NCI-H82 treated with DMSO at 0.1 percent for 48 hours (cell line): ENCODE measurements at regions not wholly inside any gene's neighbourhood (a gene's known extent, or its start where the extent isn't known, plus 50 kb on each side); places are given as distances from the start of the nearest gene placed in this dataset.
A peak's percentile ranks its signal among the peaks of the same experiment; 100 is the strongest.

Experiments
- DNase-seq: peaks from one replicate; lab custom pipeline; 2025; ENCODE audit not compliant: unreplicated experiment; lab: John Stamatoyannopoulos, UW

DNA sequence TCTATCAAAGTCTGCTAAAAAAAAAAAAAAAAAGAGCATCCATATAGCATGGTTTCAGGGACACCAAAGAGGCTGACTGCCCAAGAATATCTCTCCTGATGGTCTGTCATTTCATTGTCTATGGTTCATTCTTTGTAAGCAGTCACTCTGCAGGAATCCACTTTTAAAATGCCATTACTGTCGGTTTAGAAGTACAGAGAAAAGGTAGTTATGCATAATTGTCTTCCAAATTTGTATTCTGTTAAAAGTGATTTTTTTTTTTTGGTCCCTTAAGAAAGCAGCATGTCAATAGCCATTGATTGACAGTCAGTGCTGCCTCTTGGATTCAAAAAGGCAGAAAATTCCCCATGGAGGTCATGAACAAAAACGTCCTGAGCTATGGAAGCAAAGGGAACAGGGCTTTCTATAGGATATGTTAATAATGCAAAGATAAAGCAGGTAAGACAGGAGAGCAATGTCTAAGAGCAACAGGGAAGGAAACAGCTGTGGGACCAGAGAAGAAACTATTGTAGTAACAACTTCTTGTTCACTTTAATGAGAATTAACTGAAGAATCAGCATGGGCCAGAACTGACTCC lies 245.8 kb downstream of the TMX3 start:
- no peak for DNase-seq

DNA sequence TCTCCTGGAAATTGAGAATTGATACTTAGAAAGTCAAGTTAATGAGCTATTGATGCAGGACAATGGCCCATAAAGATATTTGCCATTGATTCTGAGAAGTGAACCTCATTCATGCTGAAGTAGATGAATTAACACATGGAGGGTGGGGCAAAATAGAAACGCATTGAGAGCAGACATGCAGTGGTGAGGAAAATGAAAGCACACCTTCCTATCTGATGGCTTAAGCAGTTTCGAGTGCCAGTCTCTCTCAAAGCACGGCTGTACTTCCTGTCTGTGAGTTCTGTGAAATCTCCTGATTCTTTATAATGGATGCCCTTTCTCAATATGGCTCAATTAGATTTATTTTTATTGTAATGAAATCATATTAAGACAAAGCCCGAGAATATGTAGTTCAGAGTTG lies 247.0 kb downstream of the TMX3 start:
- DNase-seq: no peak

DNA sequence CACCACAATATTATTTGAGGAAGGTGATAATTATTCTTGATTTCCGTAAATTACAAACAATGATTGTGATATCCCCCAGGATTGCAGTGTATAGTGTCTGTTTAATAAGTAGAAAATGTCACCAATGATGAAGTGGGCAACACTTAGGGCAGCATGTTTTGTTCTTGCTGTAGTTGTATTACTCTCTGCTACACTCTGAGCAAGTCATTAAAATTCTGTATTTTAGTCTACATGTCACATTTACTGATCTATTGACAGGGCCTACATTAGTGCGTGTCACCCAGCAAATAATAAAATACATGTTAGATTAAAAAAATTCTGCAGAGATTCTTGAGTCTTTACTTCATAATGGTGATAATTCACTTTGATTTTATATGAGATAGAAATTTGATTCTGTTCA lies 247.6 kb downstream of the TMX3 start:
- no peak for DNase-seq

- no peak for DNase-seq
Measured at GRCh38 chr18:68466672-68467071, 248.2 kb downstream of the TMX3 start.

DNA sequence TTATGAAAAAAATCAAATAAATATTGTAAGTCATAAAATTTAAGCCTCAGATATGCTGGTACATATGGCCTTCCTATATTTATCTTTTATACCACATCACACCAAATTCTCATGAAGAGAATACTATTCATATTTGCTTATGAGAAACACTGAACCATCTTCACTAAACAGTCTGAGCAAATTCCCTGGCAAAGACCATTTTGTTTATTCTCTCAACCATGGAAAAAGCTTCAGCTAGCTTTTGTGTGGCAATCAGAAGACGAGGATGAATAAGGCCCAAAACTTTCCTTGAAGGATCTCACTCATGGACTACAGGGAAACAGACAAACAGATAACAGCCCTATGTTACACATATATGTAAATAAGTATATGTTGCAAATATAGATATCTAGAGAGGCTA lies 252.1 kb downstream of the TMX3 start:
- DNase-seq: no peak

DNA sequence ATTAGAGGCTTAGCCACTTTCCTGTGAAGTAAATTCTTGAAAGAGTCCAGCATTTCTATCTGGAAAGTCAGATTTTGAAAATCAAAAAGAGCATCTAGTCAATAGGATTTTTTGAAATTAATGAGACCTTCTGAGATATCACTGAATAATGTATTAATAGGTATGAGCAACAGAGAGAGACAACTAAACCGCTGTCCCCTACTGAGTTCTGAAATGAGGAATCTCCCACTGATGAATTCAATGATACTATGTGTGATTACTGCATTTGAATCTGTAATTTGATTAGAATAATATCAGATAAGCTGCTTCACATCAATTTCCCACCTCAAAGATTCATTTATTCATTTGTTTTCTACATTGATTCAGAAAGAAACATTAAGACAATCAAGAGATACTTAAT lies 252.8 kb downstream of the TMX3 start:
- no peak for DNase-seq

GRCh38 chr18:68461481-68462018 lies 253.4 kb downstream of the TMX3 start:
- no peak for DNase-seq

- DNase-seq: no peak
Measured at GRCh38 chr18:68459968-68460367, 254.9 kb downstream of the TMX3 start.

- no peak for DNase-seq
Measured at GRCh38 chr18:68456985-68457384, 257.9 kb downstream of the TMX3 start.

DNA sequence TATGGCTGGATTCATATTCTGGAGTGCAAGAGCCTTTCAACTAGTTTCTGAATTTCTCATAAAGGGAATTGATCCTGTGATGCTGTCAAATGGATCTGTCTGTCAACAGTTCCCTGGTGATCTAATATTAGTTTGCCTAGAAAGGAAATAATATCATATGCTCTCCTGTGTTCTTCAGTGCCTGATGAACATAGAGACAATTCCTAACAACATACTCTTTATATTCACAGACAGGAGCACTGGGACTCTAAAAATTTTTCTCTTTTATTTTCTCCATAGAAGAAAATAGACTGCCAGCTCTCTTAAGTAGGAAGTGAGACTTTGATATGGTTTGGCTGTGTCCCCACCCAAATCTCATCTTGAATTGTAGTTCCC lies 259.7 kb downstream of the TMX3 start:
- DNase-seq: no peak

- no peak for DNase-seq
Measured at GRCh38 chr18:68454511-68455228, 260.2 kb downstream of the TMX3 start.

- DNase-seq: no peak
Measured at GRCh38 chr18:68449292-68449691, 265.6 kb downstream of the TMX3 start.

- no peak for DNase-seq
Measured at GRCh38 chr18:68448736-68449135, 266.2 kb downstream of the TMX3 start.

DNA sequence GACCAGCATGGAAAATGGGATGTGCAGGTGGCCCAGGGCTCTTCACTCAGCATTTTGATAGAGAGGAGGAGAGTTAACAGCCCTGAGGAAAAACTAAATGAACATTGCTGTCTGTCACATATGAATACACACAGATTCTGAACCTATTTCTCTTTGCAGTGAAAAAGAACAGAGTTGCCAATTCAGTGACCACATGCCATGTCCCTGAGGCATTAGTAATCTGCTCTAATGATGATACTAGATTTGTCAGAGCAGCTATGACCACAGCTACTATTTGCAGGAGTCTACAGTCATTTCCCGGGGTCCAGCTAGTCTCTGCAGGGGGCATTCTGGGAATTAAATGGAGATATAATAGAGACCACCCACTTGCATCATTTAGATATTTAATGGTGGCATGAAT lies 267.6 kb downstream of the TMX3 start:
- no peak for DNase-seq

DNA sequence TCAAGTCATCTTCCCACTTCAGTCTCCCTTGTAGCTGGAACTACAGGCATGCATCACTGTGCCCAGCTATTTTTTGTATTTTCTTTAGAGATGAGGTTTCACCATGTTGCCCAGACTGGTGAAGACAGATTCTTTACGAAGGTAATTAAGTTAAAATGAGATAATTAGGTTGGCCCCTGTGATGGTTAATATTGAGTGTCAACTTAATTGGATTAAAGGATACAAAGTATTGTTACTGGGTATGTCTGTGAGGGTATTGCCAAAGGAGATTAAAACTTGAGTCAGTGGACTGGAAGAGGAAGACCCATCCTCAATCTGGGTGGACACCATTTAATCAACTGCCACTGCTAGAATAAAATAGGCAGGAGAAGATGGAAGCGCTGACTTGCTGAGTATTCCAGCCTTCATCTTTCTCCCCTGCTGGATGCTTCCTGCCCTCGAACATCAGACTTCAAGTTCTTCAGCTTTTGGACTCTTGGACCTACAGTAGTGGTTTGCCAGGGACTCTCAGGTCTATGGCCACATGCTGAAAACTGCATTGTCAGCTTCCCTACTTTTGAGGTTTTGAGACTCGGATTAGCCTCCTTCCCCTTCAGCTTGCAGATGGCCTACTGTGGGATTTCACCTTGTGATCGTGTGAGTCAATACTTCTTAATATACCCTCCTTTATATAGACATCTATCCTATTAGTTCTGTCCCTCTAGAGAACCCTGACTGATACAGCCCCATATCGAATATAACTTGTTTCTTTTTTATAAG lies 269.1 kb downstream of the TMX3 start:
- DNase-seq: peak; percentile 79

DNA sequence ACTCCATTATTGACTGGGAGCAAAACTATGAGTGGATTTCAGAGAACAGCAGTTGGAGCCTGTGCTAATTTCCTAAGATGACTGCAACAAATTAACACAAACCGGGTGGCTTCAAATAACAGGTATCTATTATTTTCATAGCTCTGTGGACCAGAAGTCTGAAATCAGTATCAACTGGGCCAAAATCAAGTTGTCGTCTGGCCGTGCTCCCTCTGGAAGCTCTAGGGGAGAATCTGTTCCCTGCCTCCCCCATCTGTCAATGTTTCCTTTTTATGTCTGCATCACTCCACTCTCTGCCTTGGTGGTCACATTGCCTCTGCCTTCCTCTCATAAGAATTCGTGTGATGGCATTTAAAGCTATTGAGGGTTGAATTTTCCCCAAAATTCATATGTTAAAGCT lies 269.8 kb downstream of the TMX3 start:
- peak; percentile 25 for DNase-seq

- DNase-seq: no peak
Measured at GRCh38 chr18:68441241-68441640, 273.7 kb downstream of the TMX3 start.

- DNase-seq: no peak
Measured at GRCh38 chr18:68440433-68440832, 274.5 kb downstream of the TMX3 start.

DNA sequence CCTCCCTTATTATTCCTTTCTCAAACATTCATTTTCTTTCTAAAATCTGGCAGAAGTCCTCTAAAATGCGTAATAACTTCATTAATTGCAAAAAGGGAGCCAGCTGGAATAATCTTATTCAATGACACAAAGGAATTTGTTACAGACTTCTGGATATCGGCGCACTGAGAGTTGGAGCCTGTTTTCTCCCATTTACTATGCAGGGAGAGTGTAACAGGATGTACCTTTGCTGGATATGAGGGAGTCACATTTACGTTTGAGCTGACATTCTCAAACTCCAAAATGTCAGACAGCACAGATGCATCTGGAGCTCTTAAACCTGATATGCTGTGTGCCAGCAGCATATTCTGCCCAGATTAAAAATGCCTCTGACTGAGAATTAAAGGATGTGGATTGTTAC lies 275.3 kb downstream of the TMX3 start:
- no peak for DNase-seq

DNA sequence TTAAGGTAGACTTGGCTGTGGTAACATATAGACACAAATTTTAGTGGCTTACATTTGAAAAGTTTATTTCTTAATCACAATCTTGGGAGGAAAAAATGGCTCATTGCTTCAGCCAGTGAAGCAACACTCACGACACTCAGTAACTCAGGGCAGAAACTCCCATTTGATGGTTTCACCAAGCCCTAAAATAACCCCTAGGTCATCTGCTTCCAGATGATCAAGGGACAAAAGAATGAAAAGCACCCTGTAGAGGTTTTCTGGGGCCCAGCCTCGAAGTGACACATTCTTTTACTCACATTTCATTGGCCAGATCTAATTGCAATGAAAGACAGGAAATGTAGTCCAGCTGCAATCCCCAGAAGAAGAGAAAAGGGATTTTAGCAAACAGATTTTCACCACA lies 275.9 kb downstream of the TMX3 start:
- DNase-seq: no peak

GRCh38 chr18:68438536-68438935 lies 276.4 kb downstream of the TMX3 start:
- no peak for DNase-seq

DNA sequence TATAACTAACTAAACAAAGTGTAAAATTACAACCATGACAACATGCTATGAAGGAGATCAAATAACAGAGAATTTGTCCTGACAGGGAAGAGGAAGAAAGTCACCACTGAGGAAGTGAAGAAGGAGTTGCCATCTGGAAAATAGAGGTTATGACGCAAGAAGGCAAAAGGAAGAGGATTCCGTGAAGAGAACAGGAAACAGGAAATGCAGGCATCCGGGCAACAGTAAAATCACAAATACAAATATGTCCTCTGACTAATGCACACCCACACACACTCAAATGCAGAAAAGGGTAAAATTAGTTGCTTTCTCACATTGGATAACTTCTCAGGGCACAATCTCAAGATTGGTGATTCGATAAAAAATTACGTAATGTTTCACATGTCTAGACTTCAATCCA lies 278.4 kb downstream of the TMX3 start:
- DNase-seq: no peak
